Liver (tissue), 8 donors: ENCODE measurements at regions not wholly inside any gene's neighbourhood (a gene's known extent, or its start where the extent isn't known, plus 50 kb on each side); places are given as distances from the start of the nearest gene placed in this dataset.

ENCODE experiments used
- DNase-seq: peaks from one replicate; pipeline ENCODE4 v3.0.0-alpha.2; 2017; ENCODE audit warnings: low spot score
- H3K27ac ChIP-seq, 2 donors: one replicate each; pipeline ENCODE4 v1.7.0; 2013; ENCODE audit warnings: inconsistent platforms in 2 of 2, low read length in 2 of 2, control low read depth in 1 of 2, low read depth in 1 of 2, mild to moderate bottlenecking in 1 of 2
- H3K27me3 ChIP-seq, 4 donors: one replicate each; pipeline versions ENCODE4 v1.6.1 to v1.7.0; 2013; ENCODE audit warnings: low read length in 3 of 4, inconsistent platforms in 1 of 4, mild to moderate bottlenecking in 1 of 4, moderate library complexity in 1 of 4; ENCODE audit not compliant: control insufficient read depth in 4 of 4, insufficient read depth in 4 of 4
- H3K36me3 ChIP-seq, 4 donors: one replicate each; pipeline versions ENCODE4 v1.6.1 to v1.7.0; 2013; ENCODE audit warnings: low read length in 3 of 4, mild to moderate bottlenecking in 3 of 4, low read depth in 1 of 4, moderate library complexity in 1 of 4; ENCODE audit not compliant: control insufficient read depth in 4 of 4, insufficient read depth in 3 of 4
- H3K4me1 ChIP-seq, 4 donors: one replicate each; pipeline versions ENCODE4 v1.6.1 to v1.7.0; 2013; ENCODE audit warnings: low read length in 3 of 4, mild to moderate bottlenecking in 3 of 4, moderate library complexity in 1 of 4; ENCODE audit not compliant: control insufficient read depth in 4 of 4, insufficient read depth in 4 of 4
- H3K4me3 ChIP-seq, 3 donors: one replicate each; pipeline versions ENCODE4 v1.6.1 to v1.7.0; 2013; ENCODE audit warnings: low read length in 3 of 3, control low read depth in 1 of 3, low read depth in 1 of 3, mild to moderate bottlenecking in 1 of 3
- H3K9ac ChIP-seq, 2 donors: one replicate each; pipeline ENCODE4 v1.7.0; 2013; ENCODE audit warnings: low read length in 2 of 2, mild to moderate bottlenecking in 2 of 2, moderate library complexity in 2 of 2, control low read depth in 1 of 2, low read depth in 1 of 2
- H3K9me3 ChIP-seq, 4 donors: one replicate each; pipeline versions ENCODE4 v1.6.1 to v1.7.0; 2013; ENCODE audit warnings: low read length in 3 of 4; ENCODE audit not compliant: control insufficient read depth in 4 of 4
- ATF3 ChIP-seq: IDR thresholded peaks from 2 replicates; pipeline ENCODE4 v1.6.1; 2016; ENCODE audit warnings: antibody characterized with exemption
- EGR1 ChIP-seq, 2 donors: IDR thresholded peaks; 2 replicates each; pipeline ENCODE4 v1.6.1; 2016 to 2018; ENCODE audit warnings: antibody characterized with exemption in 2 of 2, low read depth in 2 of 2
- FOXA1 ChIP-seq: IDR thresholded peaks from 2 replicates; pipeline ENCODE4 v1.6.1; 2016; ENCODE audit warnings: antibody characterized with exemption
- FOXA2 ChIP-seq: IDR thresholded peaks from 2 replicates; pipeline ENCODE4 v1.6.1; 2016; ENCODE audit warnings: antibody characterized with exemption
- GABPA ChIP-seq, 2 donors: IDR thresholded peaks in 1 of 2; conservative IDR thresholded peaks in 1 of 2; 2 replicates each; pipeline ENCODE4 v1.6.1; 2016; ENCODE audit warnings: antibody characterized with exemption in 2 of 2, mild to moderate bottlenecking in 1 of 2, moderate library complexity in 1 of 2
- HNF4A ChIP-seq, 2 donors: conservative IDR thresholded peaks; 2 replicates each; pipeline ENCODE4 v1.6.1; 2016; ENCODE audit warnings: antibody characterized with exemption in 2 of 2, mild to moderate bottlenecking in 2 of 2
- HNF4G ChIP-seq: IDR thresholded peaks from 2 replicates; pipeline ENCODE4 v1.6.1; 2016; ENCODE audit warnings: antibody characterized with exemption
- JUND ChIP-seq, 2 donors: IDR thresholded peaks; 2 replicates each; pipeline ENCODE4 v1.6.1; 2016; ENCODE audit warnings: antibody characterized with exemption in 2 of 2
- NR2F2 ChIP-seq: IDR thresholded peaks from 2 replicates; pipeline ENCODE4 v1.6.1; 2016; ENCODE audit warnings: antibody characterized with exemption
- RAD21 ChIP-seq, 2 donors: IDR thresholded peaks; 2 replicates each; pipeline ENCODE4 v1.6.1; 2016; ENCODE audit warnings: antibody characterized with exemption in 2 of 2, mild to moderate bottlenecking in 2 of 2
- RXRA ChIP-seq, 2 donors: IDR thresholded peaks; 2 replicates each; pipeline ENCODE4 v1.6.1; 2017 to 2018; ENCODE audit warnings: antibody characterized with exemption in 2 of 2, mild to moderate bottlenecking in 1 of 2
- SP1 ChIP-seq: IDR thresholded peaks from 2 replicates; pipeline ENCODE4 v1.6.1; 2018; ENCODE audit warnings: antibody characterized with exemption, mild to moderate bottlenecking
- TAF1 ChIP-seq: conservative IDR thresholded peaks from 2 replicates; pipeline ENCODE4 v1.6.1; 2016; ENCODE audit warnings: antibody characterized with exemption, mild to moderate bottlenecking
- YY1 ChIP-seq: IDR thresholded peaks from 2 replicates; pipeline ENCODE4 v1.6.1; 2016; ENCODE audit warnings: antibody characterized with exemption, mild to moderate bottlenecking
- WGBS: extraction: QIAGEN DNeasy Blood & Tissue Kit; methylation state at CpG from one replicate; pipeline ENCODE4 v1.1.7; 2013; 5-methylcytosine and 5-hydroxymethylcytosine counted together
- TF ChIP-seq, protein P1 (sequence below): fragments of 150-350 bp; IDR thresholded peaks from 2 replicates; pipeline ENCODE4 v1.5.1; 2017; ENCODE audit warnings: improper control_type of control experiment, low read depth, low read length; ENCODE audit not compliant: missing input control
- TF ChIP-seq, protein P2 (sequence below): IDR thresholded peaks from 2 replicates; pipeline ENCODE4 v1.6.1; 2016; ENCODE audit warnings: antibody characterized with exemption
- TF ChIP-seq, protein P3 (sequence below): IDR thresholded peaks from 2 replicates; pipeline ENCODE4 v1.6.1; 2016; ENCODE audit warnings: antibody characterized with exemption
- TF ChIP-seq, protein P4 (sequence below): IDR thresholded peaks from 2 replicates; pipeline ENCODE4 v1.6.1; 2016; ENCODE audit warnings: antibody characterized with exemption, mild to moderate bottlenecking
- donor health status: healthy.
- donor health status: healthy.
- donor health status: healthy.
- donor health status: healthy.
- donor health status: healthy.

DNA sequence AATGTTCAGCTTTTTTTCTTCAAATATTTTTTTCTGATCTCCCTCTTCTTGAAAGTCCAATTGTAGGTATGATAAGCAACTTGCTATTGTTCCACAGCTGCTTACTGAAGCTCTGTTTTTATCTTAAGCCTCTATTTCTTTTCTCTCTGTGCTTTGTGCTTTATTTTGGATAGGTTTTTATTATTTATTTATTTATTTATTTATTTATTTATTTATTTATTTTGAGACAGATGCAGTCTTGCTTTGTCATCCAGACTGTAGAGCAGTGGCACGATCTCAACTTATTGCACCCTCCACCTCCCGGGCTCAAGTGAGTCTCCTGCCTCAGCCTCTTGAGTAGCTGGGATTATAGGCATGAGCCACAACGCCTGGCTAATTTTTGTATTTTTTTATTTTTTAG is 199.4 kb downstream of the KLF12 start:
- H3K4me1 ChIP-seq, result no peaks in the 10 kb centered on the region
- H3K36me3 ChIP-seq, result peaks cover 0 to 4% (median 0%) of the 10 kb centered on the region in 4 donors
- H3K4me3 ChIP-seq, result no peak overlapping the region
- 99% methylated on average over 3 of the region's 3 CpGs for WGBS
- H3K27me3 ChIP-seq, result no peaks in the 10 kb centered on the region
- H3K9me3 ChIP-seq, result no peaks in the 10 kb centered on the region
- no peak overlapping the region for H3K9ac ChIP-seq
- no peak overlapping the region for H3K27ac ChIP-seq
- TF ChIP-seq FOXA2, result no peak
- TF ChIP-seq HNF4G, result no peak
- TF ChIP-seq RXRA (IDR thresholded peaks at IDR 0.05), result no peak
- TF ChIP-seq, protein P1, sequence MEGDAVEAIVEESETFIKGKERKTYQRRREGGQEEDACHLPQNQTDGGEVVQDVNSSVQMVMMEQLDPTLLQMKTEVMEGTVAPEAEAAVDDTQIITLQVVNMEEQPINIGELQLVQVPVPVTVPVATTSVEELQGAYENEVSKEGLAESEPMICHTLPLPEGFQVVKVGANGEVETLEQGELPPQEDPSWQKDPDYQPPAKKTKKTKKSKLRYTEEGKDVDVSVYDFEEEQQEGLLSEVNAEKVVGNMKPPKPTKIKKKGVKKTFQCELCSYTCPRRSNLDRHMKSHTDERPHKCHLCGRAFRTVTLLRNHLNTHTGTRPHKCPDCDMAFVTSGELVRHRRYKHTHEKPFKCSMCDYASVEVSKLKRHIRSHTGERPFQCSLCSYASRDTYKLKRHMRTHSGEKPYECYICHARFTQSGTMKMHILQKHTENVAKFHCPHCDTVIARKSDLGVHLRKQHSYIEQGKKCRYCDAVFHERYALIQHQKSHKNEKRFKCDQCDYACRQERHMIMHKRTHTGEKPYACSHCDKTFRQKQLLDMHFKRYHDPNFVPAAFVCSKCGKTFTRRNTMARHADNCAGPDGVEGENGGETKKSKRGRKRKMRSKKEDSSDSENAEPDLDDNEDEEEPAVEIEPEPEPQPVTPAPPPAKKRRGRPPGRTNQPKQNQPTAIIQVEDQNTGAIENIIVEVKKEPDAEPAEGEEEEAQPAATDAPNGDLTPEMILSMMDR, result no peak
- TF ChIP-seq ATF3, result no peak
- no peak for TF ChIP-seq HNF4A (conservative IDR thresholded peaks at IDR 0.05)
- no peak for TF ChIP-seq GABPA (IDR thresholded peaks at IDR 0.05 in 1 of 2, conservative IDR thresholded peaks at IDR 0.05 in 1 of 2)
- TF ChIP-seq, protein P2, sequence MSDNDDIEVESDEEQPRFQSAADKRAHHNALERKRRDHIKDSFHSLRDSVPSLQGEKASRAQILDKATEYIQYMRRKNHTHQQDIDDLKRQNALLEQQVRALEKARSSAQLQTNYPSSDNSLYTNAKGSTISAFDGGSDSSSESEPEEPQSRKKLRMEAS, result no peak
- TF ChIP-seq JUND (IDR thresholded peaks at IDR 0.05), result no peak
- no peak for TF ChIP-seq FOXA1
- no peak for TF ChIP-seq YY1
- TF ChIP-seq NR2F2, result no peak
- no peak for TF ChIP-seq TAF1
- no peak for TF ChIP-seq SP1
- TF ChIP-seq, protein P3, sequence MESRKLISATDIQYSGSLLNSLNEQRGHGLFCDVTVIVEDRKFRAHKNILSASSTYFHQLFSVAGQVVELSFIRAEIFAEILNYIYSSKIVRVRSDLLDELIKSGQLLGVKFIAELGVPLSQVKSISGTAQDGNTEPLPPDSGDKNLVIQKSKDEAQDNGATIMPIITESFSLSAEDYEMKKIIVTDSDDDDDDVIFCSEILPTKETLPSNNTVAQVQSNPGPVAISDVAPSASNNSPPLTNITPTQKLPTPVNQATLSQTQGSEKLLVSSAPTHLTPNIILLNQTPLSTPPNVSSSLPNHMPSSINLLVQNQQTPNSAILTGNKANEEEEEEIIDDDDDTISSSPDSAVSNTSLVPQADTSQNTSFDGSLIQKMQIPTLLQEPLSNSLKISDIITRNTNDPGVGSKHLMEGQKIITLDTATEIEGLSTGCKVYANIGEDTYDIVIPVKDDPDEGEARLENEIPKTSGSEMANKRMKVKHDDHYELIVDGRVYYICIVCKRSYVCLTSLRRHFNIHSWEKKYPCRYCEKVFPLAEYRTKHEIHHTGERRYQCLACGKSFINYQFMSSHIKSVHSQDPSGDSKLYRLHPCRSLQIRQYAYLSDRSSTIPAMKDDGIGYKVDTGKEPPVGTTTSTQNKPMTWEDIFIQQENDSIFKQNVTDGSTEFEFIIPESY, result no peak
- TF ChIP-seq, protein P4, sequence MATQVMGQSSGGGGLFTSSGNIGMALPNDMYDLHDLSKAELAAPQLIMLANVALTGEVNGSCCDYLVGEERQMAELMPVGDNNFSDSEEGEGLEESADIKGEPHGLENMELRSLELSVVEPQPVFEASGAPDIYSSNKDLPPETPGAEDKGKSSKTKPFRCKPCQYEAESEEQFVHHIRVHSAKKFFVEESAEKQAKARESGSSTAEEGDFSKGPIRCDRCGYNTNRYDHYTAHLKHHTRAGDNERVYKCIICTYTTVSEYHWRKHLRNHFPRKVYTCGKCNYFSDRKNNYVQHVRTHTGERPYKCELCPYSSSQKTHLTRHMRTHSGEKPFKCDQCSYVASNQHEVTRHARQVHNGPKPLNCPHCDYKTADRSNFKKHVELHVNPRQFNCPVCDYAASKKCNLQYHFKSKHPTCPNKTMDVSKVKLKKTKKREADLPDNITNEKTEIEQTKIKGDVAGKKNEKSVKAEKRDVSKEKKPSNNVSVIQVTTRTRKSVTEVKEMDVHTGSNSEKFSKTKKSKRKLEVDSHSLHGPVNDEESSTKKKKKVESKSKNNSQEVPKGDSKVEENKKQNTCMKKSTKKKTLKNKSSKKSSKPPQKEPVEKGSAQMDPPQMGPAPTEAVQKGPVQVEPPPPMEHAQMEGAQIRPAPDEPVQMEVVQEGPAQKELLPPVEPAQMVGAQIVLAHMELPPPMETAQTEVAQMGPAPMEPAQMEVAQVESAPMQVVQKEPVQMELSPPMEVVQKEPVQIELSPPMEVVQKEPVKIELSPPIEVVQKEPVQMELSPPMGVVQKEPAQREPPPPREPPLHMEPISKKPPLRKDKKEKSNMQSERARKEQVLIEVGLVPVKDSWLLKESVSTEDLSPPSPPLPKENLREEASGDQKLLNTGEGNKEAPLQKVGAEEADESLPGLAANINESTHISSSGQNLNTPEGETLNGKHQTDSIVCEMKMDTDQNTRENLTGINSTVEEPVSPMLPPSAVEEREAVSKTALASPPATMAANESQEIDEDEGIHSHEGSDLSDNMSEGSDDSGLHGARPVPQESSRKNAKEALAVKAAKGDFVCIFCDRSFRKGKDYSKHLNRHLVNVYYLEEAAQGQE, result no peak
- TF ChIP-seq RAD21 (IDR thresholded peaks at IDR 0.05), result no peak
- TF ChIP-seq EGR1 (IDR thresholded peaks at IDR 0.05; ENCODE audit: low read depth in 2 of 2), result no peak
- DNase-seq, result no peak
